ENCODE measurements at regions not wholly inside any gene's neighbourhood (a gene's known extent, or its start where the extent isn't known, plus 50 kb on each side); places are given as distances from the start of the nearest gene placed in this dataset.

GRCh38 chr3:70138606-70139005 lies 139.1 kb downstream of the SAMMSON start:
- Histone ChIP-seq H4K20me1 (ENCODE audit: insufficient read depth, low read length) (no peaks in the 10 kb centered on the region), H3K9me2 (ENCODE audit: low read depth, low read length) (no peaks in the 10 kb centered on the region), H3K4me1 (ENCODE audit: insufficient read depth, low read length, severe bottlenecking) (no peaks in the 10 kb centered on the region), H3K27me3 (ENCODE audit: insufficient read depth, low read length) (no peaks in the 10 kb centered on the region), H3K9ac (ENCODE audit: low read length) (no peak overlapping the region), H3K79me2 (ENCODE audit: insufficient read depth, low read length) (no peaks in the 10 kb centered on the region), H3K27ac (ENCODE audit: low read depth, low read length, poor library complexity, severe bottlenecking) (no peak overlapping the region), H3F3A (ENCODE audit: insufficient read depth, low read length) (no peaks in the 10 kb centered on the region), H3K4me2 (ENCODE audit: low read length) (no peak overlapping the region), H3K9me3 (ENCODE audit: low read length) (no peaks in the 10 kb centered on the region), H2AFZ (ENCODE audit: low read length) (no peak overlapping the region), H3K36me3 (ENCODE audit: insufficient read depth, low read length) (no peaks in the 10 kb centered on the region), H3K4me3 (ENCODE audit: low read depth, low read length, poor library complexity, severe bottlenecking) (no peak overlapping the region)
- TF ChIP-seq CTCF (IDR thresholded peaks at IDR 0.05; ENCODE audit: low read length) (no peak), EZH2 (IDR thresholded peaks at IDR 0.05; ENCODE audit: borderline replicate concordance, low read length) (no peak)

Measured in OCI-LY1 (cell line).